ENCODE measurements at regions not wholly inside any gene's neighbourhood (a gene's known extent, or its start where the extent isn't known, plus 50 kb on each side); places are given as distances from the start of the nearest gene placed in this dataset.

GRCh38 chr10:110442746-110443145, 55.0 kb upstream of the DUSP5 start:
- DNase-seq (ENCODE audit: low read depth) (no peak), FAIRE-seq (no peak)
- TF ChIP-seq CTCF (IDR thresholded peaks at IDR 0.05; ENCODE audit: insufficient read depth, low read length, severe bottlenecking): no peak
- Histone ChIP-seq H3K4me3 (ENCODE audit: low read depth, low read length) (no peak overlapping the region), H3K36me3 (ENCODE audit: control insufficient read depth, insufficient read depth, low read length) (no peaks in the 10 kb centered on the region), H3K27me3 (ENCODE audit: control insufficient read depth, insufficient read depth, low read length) (no peaks in the 10 kb centered on the region)

- no peak for FAIRE-seq
- H3K27me3 ChIP-seq (ENCODE audit: control insufficient read depth, insufficient read depth, low read length): no peaks in the 10 kb centered on the region
- no peak for DNase-seq (ENCODE audit: low read depth)
- H3K4me3 ChIP-seq (ENCODE audit: low read depth, low read length): no peak overlapping the region
- TF ChIP-seq CTCF (IDR thresholded peaks at IDR 0.05; ENCODE audit: insufficient read depth, low read length, severe bottlenecking): no peak
- no peaks in the 10 kb centered on the region for H3K36me3 ChIP-seq (ENCODE audit: control insufficient read depth, insufficient read depth, low read length)
Measured at GRCh38 chr10:110443239-110444003, 54.3 kb upstream of the DUSP5 start.

- FAIRE-seq (no peak), DNase-seq (ENCODE audit: low read depth) (no peak)
- Histone ChIP-seq H3K27me3 (ENCODE audit: control insufficient read depth, insufficient read depth, low read length) (no peaks in the 10 kb centered on the region), H3K36me3 (ENCODE audit: control insufficient read depth, insufficient read depth, low read length) (no peaks in the 10 kb centered on the region), H3K4me3 (ENCODE audit: low read depth, low read length) (no peak overlapping the region)
- no peak for TF ChIP-seq CTCF (IDR thresholded peaks at IDR 0.05; ENCODE audit: insufficient read depth, low read length, severe bottlenecking)
Measured at GRCh38 chr10:110444004-110444337, 53.7 kb upstream of the DUSP5 start.

- FAIRE-seq: peak; percentile 52
Measured at GRCh38 chr10:110445871-110446270, 51.8 kb upstream of the DUSP5 start.

GRCh38 chr10:110446277-110446676, 51.4 kb upstream of the DUSP5 start:
- no peak for FAIRE-seq
- no peak overlapping the region for H3K4me3 ChIP-seq (ENCODE audit: low read depth, low read length)
- no peak for DNase-seq (ENCODE audit: low read depth)
- H3K36me3 ChIP-seq (ENCODE audit: control insufficient read depth, insufficient read depth, low read length): no peaks in the 10 kb centered on the region
- H3K27me3 ChIP-seq (ENCODE audit: control insufficient read depth, insufficient read depth, low read length): no peaks in the 10 kb centered on the region
- TF ChIP-seq CTCF (IDR thresholded peaks at IDR 0.05; ENCODE audit: insufficient read depth, low read length, severe bottlenecking): no peak

More at GRCh38 chr10:110445871-110446270, 51.8 kb upstream of the DUSP5 start:
- no peak for DNase-seq (ENCODE audit: low read depth)
- Histone ChIP-seq H3K27me3 (ENCODE audit: control insufficient read depth, insufficient read depth, low read length) (no peaks in the 10 kb centered on the region), H3K4me3 (ENCODE audit: low read depth, low read length) (no peak overlapping the region), H3K36me3 (ENCODE audit: control insufficient read depth, insufficient read depth, low read length) (no peaks in the 10 kb centered on the region)
- TF ChIP-seq CTCF (IDR thresholded peaks at IDR 0.05; ENCODE audit: insufficient read depth, low read length, severe bottlenecking): no peak
